AG04450 (cell line): ENCODE measurements at regions not wholly inside any gene's neighbourhood (a gene's known extent, or its start where the extent isn't known, plus 50 kb on each side); places are given as distances from the start of the nearest gene placed in this dataset.

Source experiments
- CTCF ChIA-PET: fragments of 300-600, 350-600 bp; formaldehyde crosslinking; extraction: SDS; loops from one replicate; lab custom pipeline; 2022; ENCODE audit warnings: antibody characterized with exemption, inconsistent platforms; lab: Charles Lee
- POLR2A ChIA-PET: fragments of 350-600 bp; formaldehyde crosslinking; extraction: SDS; loops from one replicate; lab custom pipeline; 2021; ENCODE audit warnings: antibody characterized with exemption, inconsistent platforms; lab: Yijun Ruan, JAX
- DNase-seq: peaks from one replicate; pipeline ENCODE4 v3.0.0-alpha.2; 2011; ENCODE audit warnings: low read depth, low spot score
- H3K27ac ChIP-seq: one replicate; pipeline ENCODE4 v1.5.1; 2012; ENCODE audit warnings: low read depth, low read length, control low read depth
- H3K27me3 ChIP-seq: one replicate; pipeline ENCODE4 v1.6.0; 2012; ENCODE audit warnings: low read length; ENCODE audit not compliant: control insufficient read depth, insufficient read depth
- H3K4me3 ChIP-seq: 2 replicates; pipeline ENCODE4 v1.5.1; 2011; ENCODE audit warnings: mild to moderate bottlenecking, low read depth, low read length, control low read depth
- H3K9me3 ChIP-seq: 2 replicates; pipeline ENCODE4 v1.5.1; 2012; ENCODE audit warnings: low read length; ENCODE audit not compliant: control insufficient read depth, insufficient read depth
- CTCF ChIP-seq: IDR thresholded peaks from 2 replicates; pipeline ENCODE4 v1.5.1; 2011; ENCODE audit warnings: low read depth, low read length, control low read depth, inconsistent platforms

DNA sequence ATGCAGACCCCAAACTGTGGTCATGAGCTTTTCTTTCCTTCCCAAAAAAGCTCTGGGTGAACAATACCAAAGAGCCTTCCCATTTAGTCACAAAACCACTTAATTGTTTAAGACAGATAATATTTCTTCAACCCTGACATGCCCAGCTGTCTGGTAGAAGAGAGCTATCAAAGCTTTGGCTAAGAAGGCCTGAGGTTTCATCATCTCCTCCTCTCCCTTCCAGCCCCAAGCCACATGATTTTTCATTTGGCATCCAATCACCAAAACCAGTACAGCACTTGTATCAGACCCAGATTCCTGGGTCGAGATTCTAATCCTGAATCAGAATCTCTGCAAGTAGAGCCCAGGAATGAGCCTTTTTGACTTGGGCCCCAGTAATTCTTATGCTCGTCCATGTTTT is 199.6 kb upstream of the TMEM260 start:
- TF ChIP-seq CTCF: no peak
- Histone ChIP-seq H3K27ac (no peak overlapping the region), H3K4me3 (no peak overlapping the region), H3K27me3 (no peaks in the 10 kb centered on the region), H3K9me3 (no peaks in the 10 kb centered on the region)
- ChIA-PET POLR2A (no interaction called here), CTCF (interaction anchor here (0.8 to 1.4 kb wide), 4 partner anchors 39 to 648 kb away, joined by 3 to 10 read pairs (median 3); no protein-coding TSS in a partner anchor)
- DNase-seq: no peak

DNA sequence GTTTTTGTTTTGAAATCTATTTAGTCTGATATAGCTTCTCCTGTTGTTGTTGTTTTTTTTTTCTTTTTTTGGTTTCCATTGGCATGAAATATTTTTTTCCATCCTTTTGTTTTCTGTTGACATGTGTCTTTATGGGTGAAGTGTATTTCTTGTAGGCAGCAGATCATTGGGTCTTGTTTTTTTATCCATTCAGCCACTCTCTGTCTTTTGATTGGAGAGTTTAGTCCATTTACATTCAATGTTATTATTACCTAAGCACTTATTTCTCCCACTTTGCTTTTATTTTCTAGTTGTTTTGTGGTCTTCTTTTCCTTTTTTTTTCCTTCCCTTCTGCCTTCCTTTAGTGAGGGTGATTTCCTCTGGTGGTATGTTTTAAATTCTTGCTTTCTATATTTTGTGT is 193.6 kb upstream of the TMEM260 start:
- no peaks in the 10 kb centered on the region for H3K9me3 ChIP-seq
- CTCF ChIA-PET: no interaction called here
- no peak overlapping the region for H3K27ac ChIP-seq
- no peak for DNase-seq
- no peaks in the 10 kb centered on the region for H3K27me3 ChIP-seq
- H3K4me3 ChIP-seq: no peak overlapping the region
- POLR2A ChIA-PET: no interaction called here
- TF ChIP-seq CTCF: no peak

DNA sequence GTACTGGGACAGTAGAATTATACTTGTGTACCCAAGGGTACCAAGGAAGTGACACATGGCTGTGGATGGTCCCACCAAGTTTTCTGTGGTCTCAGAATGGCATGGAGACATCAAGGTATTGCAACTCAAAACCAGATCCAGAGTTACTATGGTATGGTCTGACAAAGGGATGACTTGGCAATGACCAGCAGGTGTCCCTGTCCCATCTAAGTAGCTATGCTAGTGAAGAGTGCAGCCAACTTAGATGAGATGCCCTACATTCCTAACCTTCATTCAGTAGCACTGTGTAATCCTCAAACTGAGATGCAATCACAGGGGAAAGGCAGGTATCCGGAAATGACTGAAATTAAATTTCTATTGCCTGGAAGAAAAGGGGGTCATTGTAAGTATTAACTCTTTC is 188.7 kb upstream of the TMEM260 start:
- CTCF ChIA-PET: no interaction called here
- POLR2A ChIA-PET: no interaction called here
- TF ChIP-seq CTCF: no peak
- DNase-seq: no peak
- H3K27me3 ChIP-seq: no peaks in the 10 kb centered on the region
- no peak overlapping the region for H3K27ac ChIP-seq
- no peak overlapping the region for H3K4me3 ChIP-seq
- no peaks in the 10 kb centered on the region for H3K9me3 ChIP-seq

GRCh38 chr14:56394826-56395530 is 184.6 kb upstream of the TMEM260 start:
- no peak overlapping the region for H3K4me3 ChIP-seq
- DNase-seq: no peak
- no peak overlapping the region for H3K27ac ChIP-seq
- TF ChIP-seq CTCF: no peak
- ChIA-PET CTCF (no interaction called here), POLR2A (no interaction called here)
- H3K9me3 ChIP-seq: no peaks in the 10 kb centered on the region
- H3K27me3 ChIP-seq: peaks cover 2% of the 10 kb centered on the region

- Histone ChIP-seq H3K9me3 (no peaks in the 10 kb centered on the region), H3K27ac (no peak overlapping the region), H3K27me3 (peaks cover 2% of the 10 kb centered on the region), H3K4me3 (no peak overlapping the region)
- DNase-seq: no peak
- POLR2A ChIA-PET: no interaction called here
- no peak for TF ChIP-seq CTCF
- CTCF ChIA-PET: no interaction called here
Measured at GRCh38 chr14:56400109-56400825, 179.3 kb upstream of the TMEM260 start.
